Testis (tissue), 2 donors: ENCODE measurements at regions not wholly inside any gene's neighbourhood (a gene's known extent, or its start where the extent isn't known, plus 50 kb on each side); places are given as distances from the start of the nearest gene placed in this dataset.

Experiments
- CTCF ChIP-seq, 3 experiments: fragments of 450-650 bp in 2 of 3; fragments of 200-600 bp in 1 of 3; sonication (generic) in 1 of 3; IDR thresholded peaks; one replicate each; pipeline ENCODE4 v1.5.1; 2016 to 2019; ENCODE audit warnings: antibody characterized with exemption in 3 of 3, mild to moderate bottlenecking in 2 of 3, moderate library complexity in 1 of 3
- POLR2A ChIP-seq: fragments of 450-650 bp; IDR thresholded peaks from one replicate; pipeline ENCODE4 v1.6.1; 2017; ENCODE audit warnings: antibody characterized with exemption, mild to moderate bottlenecking, moderate library complexity

GRCh38 chr13:74847966-74848365 is 634.0 kb downstream of the TBC1D4 start:
- TF ChIP-seq CTCF (IDR thresholded peaks at IDR 0.05) (no peak), POLR2A (no peak)
